ENCODE measurements at regions not wholly inside any gene's neighbourhood (a gene's known extent, or its start where the extent isn't known, plus 50 kb on each side); places are given as distances from the start of the nearest gene placed in this dataset.

DNA sequence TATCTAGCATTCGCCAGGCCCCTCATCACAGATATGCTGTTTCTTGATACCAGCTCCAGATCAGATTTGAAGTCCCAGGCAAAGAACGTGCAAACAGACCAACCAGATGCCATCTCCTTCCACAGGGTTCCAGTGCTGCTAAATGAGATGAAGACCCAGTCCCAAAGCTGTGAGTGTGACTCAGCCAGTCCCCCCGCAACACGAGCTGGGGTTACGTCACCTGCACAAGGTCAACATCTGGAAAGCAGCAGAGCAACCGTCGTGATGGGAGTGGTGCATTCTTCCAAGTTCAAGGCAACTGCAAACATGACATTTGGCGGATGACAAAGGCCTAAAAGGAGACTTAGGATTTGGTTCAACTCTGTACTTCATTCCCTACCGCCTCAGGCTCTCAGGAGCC lies 69.6 kb upstream of the TIAM1 start:
- H3K9me3 ChIP-seq: no peaks in the 10 kb centered on the region
- no peak overlapping the region for H3K27ac ChIP-seq
- H3K4me1 ChIP-seq (ENCODE audit: control insufficient read depth in 1 of 2, insufficient read depth in 1 of 2, low read depth in 1 of 2, low read length in 1 of 2): no peaks in the 10 kb centered on the region
- no peaks in the 10 kb centered on the region for H3K36me3 ChIP-seq
- TF ChIP-seq, protein P1, sequence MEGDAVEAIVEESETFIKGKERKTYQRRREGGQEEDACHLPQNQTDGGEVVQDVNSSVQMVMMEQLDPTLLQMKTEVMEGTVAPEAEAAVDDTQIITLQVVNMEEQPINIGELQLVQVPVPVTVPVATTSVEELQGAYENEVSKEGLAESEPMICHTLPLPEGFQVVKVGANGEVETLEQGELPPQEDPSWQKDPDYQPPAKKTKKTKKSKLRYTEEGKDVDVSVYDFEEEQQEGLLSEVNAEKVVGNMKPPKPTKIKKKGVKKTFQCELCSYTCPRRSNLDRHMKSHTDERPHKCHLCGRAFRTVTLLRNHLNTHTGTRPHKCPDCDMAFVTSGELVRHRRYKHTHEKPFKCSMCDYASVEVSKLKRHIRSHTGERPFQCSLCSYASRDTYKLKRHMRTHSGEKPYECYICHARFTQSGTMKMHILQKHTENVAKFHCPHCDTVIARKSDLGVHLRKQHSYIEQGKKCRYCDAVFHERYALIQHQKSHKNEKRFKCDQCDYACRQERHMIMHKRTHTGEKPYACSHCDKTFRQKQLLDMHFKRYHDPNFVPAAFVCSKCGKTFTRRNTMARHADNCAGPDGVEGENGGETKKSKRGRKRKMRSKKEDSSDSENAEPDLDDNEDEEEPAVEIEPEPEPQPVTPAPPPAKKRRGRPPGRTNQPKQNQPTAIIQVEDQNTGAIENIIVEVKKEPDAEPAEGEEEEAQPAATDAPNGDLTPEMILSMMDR (IDR thresholded peaks at IDR 0.05): no peak
- H3K4me3 ChIP-seq (ENCODE audit: low read depth in 1 of 2, low read length in 1 of 2): no peak overlapping the region
- H3K27me3 ChIP-seq: no peaks in the 10 kb centered on the region

DNA sequence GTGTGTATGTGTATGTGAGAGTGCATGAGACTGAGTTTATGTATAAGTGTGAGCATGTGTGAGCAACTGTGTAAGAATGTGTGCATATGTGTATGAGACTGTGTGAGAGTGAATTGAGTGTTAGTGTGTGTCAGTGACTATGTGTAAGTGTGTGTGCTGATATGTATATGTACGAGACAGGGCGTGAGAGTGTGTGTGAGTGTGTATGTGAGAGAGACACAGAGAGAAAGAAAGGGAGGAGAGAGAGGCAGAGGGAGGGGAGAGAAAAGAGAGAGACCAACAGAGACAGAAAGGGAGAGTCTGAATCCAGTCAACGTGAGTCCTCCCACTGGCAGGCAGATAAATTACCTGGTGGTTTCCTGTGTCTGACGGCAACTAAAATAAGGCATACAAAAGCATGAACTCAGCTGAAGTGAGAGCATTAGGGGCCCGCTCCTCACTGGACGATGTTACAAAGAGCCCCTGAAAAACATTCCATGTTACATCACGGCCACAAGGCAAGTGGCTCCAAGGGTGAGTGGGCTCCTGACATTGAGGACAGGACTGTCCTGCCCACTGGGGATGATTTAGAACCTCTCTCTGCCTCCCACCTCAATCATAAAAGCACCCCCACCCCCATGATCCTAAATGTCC lies 66.6 kb upstream of the TIAM1 start:
- no peaks in the 10 kb centered on the region for H3K27me3 ChIP-seq
- H3K4me1 ChIP-seq (ENCODE audit: control insufficient read depth in 1 of 2, insufficient read depth in 1 of 2, low read depth in 1 of 2, low read length in 1 of 2): no peaks in the 10 kb centered on the region
- H3K27ac ChIP-seq: no peak overlapping the region
- H3K36me3 ChIP-seq: no peaks in the 10 kb centered on the region
- no peaks in the 10 kb centered on the region for H3K9me3 ChIP-seq
- H3K4me3 ChIP-seq (ENCODE audit: low read depth in 1 of 2, low read length in 1 of 2): no peak overlapping the region
- TF ChIP-seq, protein P1 (IDR thresholded peaks at IDR 0.05): no peak

DNA sequence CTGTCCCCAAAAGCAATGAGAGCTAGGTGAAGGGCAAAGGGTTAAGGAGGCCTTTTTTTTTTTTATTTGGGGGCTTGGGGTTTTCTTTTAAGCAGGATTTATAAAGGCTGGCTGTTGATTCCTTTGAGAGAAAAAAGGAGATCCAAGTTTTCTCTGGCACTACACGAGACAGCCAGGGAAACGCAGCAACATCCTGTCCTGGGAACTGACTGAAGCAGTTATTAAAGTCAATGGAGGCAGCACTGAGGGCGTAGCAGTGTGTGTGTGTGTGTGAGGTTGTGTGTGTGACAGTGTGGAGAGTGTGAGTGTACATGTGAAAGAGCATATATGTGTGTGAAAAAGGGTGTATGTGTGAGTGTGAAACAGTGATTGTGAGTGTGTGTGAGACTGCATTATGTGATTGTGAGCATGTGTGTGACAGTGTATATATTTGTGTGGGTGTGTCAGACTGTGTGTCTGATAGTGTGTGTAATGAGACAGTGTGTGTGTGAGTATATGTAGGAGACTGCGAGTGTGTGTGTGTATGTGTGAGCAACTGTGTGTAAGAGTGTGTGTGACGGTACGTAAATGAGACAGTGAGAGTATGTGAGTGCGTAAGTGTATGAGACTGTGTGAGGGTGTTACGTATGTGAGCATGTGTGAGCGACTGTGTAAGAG lies 65.9 kb upstream of the TIAM1 start:
- Histone ChIP-seq H3K36me3 (no peaks in the 10 kb centered on the region), H3K4me1 (ENCODE audit: control insufficient read depth in 1 of 2, insufficient read depth in 1 of 2, low read depth in 1 of 2, low read length in 1 of 2) (no peaks in the 10 kb centered on the region), H3K9me3 (no peaks in the 10 kb centered on the region), H3K27me3 (no peaks in the 10 kb centered on the region), H3K4me3 (ENCODE audit: low read depth in 1 of 2, low read length in 1 of 2) (no peak overlapping the region), H3K27ac (no peak overlapping the region)
- TF ChIP-seq, protein P1 (IDR thresholded peaks at IDR 0.05): no peak

GRCh38 chr21:31408301-31409088 lies 64.4 kb upstream of the TIAM1 start:
- H3K36me3 ChIP-seq: no peaks in the 10 kb centered on the region
- no peak overlapping the region for H3K27ac ChIP-seq
- TF ChIP-seq, protein P1 (IDR thresholded peaks at IDR 0.05): no peak
- H3K4me3 ChIP-seq (ENCODE audit: low read depth in 1 of 2, low read length in 1 of 2): no peak overlapping the region
- H3K4me1 ChIP-seq (ENCODE audit: control insufficient read depth in 1 of 2, insufficient read depth in 1 of 2, low read depth in 1 of 2, low read length in 1 of 2): no peaks in the 10 kb centered on the region
- no peaks in the 10 kb centered on the region for H3K9me3 ChIP-seq
- no peaks in the 10 kb centered on the region for H3K27me3 ChIP-seq

DNA sequence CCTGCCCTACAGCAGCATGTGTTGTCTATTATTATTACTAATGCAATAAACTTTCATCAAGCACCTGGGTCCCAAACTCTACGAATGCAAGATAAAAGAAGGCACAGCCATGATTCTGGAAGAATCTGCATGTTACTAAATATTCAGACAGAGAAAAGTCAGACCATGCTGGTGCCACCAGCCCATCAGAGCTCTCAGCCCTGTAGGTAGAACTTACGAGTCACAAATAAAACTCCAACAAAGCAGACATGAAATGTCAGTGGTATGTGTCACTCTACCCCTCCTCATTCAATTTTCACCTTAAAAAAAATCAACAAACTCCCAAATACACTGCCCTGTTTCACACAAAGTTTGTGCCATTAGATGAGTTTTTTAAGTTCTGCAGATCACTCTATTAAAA lies 62.4 kb upstream of the TIAM1 start:
- Histone ChIP-seq H3K9me3 (no peaks in the 10 kb centered on the region), H3K4me1 (ENCODE audit: control insufficient read depth in 1 of 2, insufficient read depth in 1 of 2, low read depth in 1 of 2, low read length in 1 of 2) (no peaks in the 10 kb centered on the region), H3K36me3 (no peaks in the 10 kb centered on the region), H3K27ac (no peak overlapping the region), H3K4me3 (ENCODE audit: low read depth in 1 of 2, low read length in 1 of 2) (no peak overlapping the region), H3K27me3 (no peaks in the 10 kb centered on the region)
- TF ChIP-seq, protein P1 (IDR thresholded peaks at IDR 0.05): no peak
